Thymus (tissue), 11 donors: ENCODE measurements at regions not wholly inside any gene's neighbourhood (a gene's known extent, or its start where the extent isn't known, plus 50 kb on each side); places are given as distances from the start of the nearest gene placed in this dataset.

Source experiments
- DNase-seq, 9 donors: peaks; one replicate each; pipeline ENCODE4 v3.0.0-alpha.2; 2013; ENCODE audit warnings: low spot score in 9 of 9, low read depth in 6 of 9, missing footprints in 1 of 9
- H3K27ac ChIP-seq, 2 donors: one replicate each; pipeline ENCODE4 v1.5.1; 2013; ENCODE audit warnings: control low read depth in 1 of 2, low read depth in 1 of 2, low read length in 1 of 2, mild to moderate bottlenecking in 1 of 2, moderate library complexity in 1 of 2
- H3K27me3 ChIP-seq, 2 donors: one replicate each; pipeline ENCODE4 v1.5.1; 2013; ENCODE audit warnings: low read length in 1 of 2; ENCODE audit not compliant: control insufficient read depth in 2 of 2, insufficient read depth in 1 of 2
- H3K36me3 ChIP-seq, 2 donors: one replicate each; pipeline ENCODE4 v1.5.1; 2013; ENCODE audit warnings: low read length in 1 of 2, mild to moderate bottlenecking in 1 of 2, moderate library complexity in 1 of 2; ENCODE audit not compliant: control insufficient read depth in 2 of 2, insufficient read depth in 2 of 2
- H3K4me1 ChIP-seq, 2 donors: one replicate each; pipeline ENCODE4 v1.5.1; 2013; ENCODE audit warnings: low read length in 2 of 2; ENCODE audit not compliant: control insufficient read depth in 2 of 2, insufficient read depth in 2 of 2
- H3K4me3 ChIP-seq, 2 donors: one replicate each; pipeline ENCODE4 v1.5.1; 2013; ENCODE audit warnings: low read length in 2 of 2, control low read depth in 1 of 2, mild to moderate bottlenecking in 1 of 2
- H3K9me3 ChIP-seq, 2 donors: one replicate each; pipeline ENCODE4 v1.5.1; 2013; ENCODE audit warnings: low read length in 1 of 2, mild to moderate bottlenecking in 1 of 2; ENCODE audit not compliant: control insufficient read depth in 2 of 2, insufficient read depth in 1 of 2
- WGBS: extraction: QIAGEN DNeasy Blood & Tissue Kit; methylation state at CpG from one replicate; pipeline ENCODE4 v1.1.7; 2013; 5-methylcytosine and 5-hydroxymethylcytosine counted together
- donor health status: healthy.

GRCh38 chr11:92810423-92811064 lies 158.9 kb upstream of the MTNR1B start:
- H3K9me3 ChIP-seq = no peaks in the 10 kb centered on the region

GRCh38 chr11:92811341-92811740 lies 158.1 kb upstream of the MTNR1B start:
- Histone ChIP-seq H3K36me3 (no peaks in the 10 kb centered on the region), H3K9me3 (no peaks in the 10 kb centered on the region), H3K27ac (no peak overlapping the region), H3K27me3 (no peaks in the 10 kb centered on the region), H3K4me1 (no peaks in the 10 kb centered on the region), H3K4me3 (no peak overlapping the region)
- 96% methylated on average over 2 of the region's 2 CpGs for WGBS
- no peak for DNase-seq

More at GRCh38 chr11:92810423-92811064, 158.9 kb upstream of the MTNR1B start:
- Histone ChIP-seq H3K27ac (no peak overlapping the region), H3K36me3 (no peaks in the 10 kb centered on the region), H3K4me3 (no peak overlapping the region), H3K4me1 (no peaks in the 10 kb centered on the region), H3K27me3 (no peaks in the 10 kb centered on the region)
- DNase-seq = no peak
- 95% methylated on average over 6 of the region's 6 CpGs for WGBS

- no peaks in the 10 kb centered on the region for H3K9me3 ChIP-seq
- DNase-seq = no peak
- WGBS = 79% methylated on average over 5 of the region's 5 CpGs
- no peak overlapping the region for H3K27ac ChIP-seq
- no peaks in the 10 kb centered on the region for H3K27me3 ChIP-seq
- H3K36me3 ChIP-seq = no peaks in the 10 kb centered on the region
- no peak overlapping the region for H3K4me3 ChIP-seq
- no peaks in the 10 kb centered on the region for H3K4me1 ChIP-seq
Measured at GRCh38 chr11:92812841-92813240, 156.6 kb upstream of the MTNR1B start.

GRCh38 chr11:92819830-92820229 lies 149.6 kb upstream of the MTNR1B start:
- Histone ChIP-seq H3K4me3 (no peak overlapping the region), H3K36me3 (no peaks in the 10 kb centered on the region), H3K9me3 (no peaks in the 10 kb centered on the region), H3K27ac (no peak overlapping the region), H3K4me1 (no peaks in the 10 kb centered on the region), H3K27me3 (no peaks in the 10 kb centered on the region)
- 96% methylated on average over 2 of the region's 2 CpGs for WGBS
- no peak for DNase-seq

GRCh38 chr11:92820860-92821259 lies 148.6 kb upstream of the MTNR1B start:
- Histone ChIP-seq H3K4me3 (no peak overlapping the region), H3K27me3 (no peaks in the 10 kb centered on the region), H3K36me3 (no peaks in the 10 kb centered on the region), H3K27ac (no peak overlapping the region), H3K4me1 (peaks cover 5% of the 10 kb centered on the region in 2 donors), H3K9me3 (no peaks in the 10 kb centered on the region)
- DNase-seq = no peak

- no peaks in the 10 kb centered on the region for H3K9me3 ChIP-seq
- no peak overlapping the region for H3K27ac ChIP-seq
- H3K36me3 ChIP-seq = no peaks in the 10 kb centered on the region
- H3K4me1 ChIP-seq = peaks cover 15 to 17% of the 10 kb centered on the region in 2 donors
- no peaks in the 10 kb centered on the region for H3K27me3 ChIP-seq
- no peak overlapping the region for H3K4me3 ChIP-seq
- 96% methylated on average over 3 of the region's 3 CpGs for WGBS
- DNase-seq = no peak
Measured at GRCh38 chr11:92822410-92822809, 147.0 kb upstream of the MTNR1B start.

- Histone ChIP-seq H3K36me3 (no peaks in the 10 kb centered on the region), H3K27ac (no peak overlapping the region), H3K4me1 (peaks cover 39 to 40% of the 10 kb centered on the region in 2 donors), H3K9me3 (no peaks in the 10 kb centered on the region), H3K4me3 (no peak overlapping the region), H3K27me3 (no peaks in the 10 kb centered on the region)
- peak in 1 of 9 donors; percentile 16 for DNase-seq
- 95% methylated on average over 1 of the region's 1 CpG for WGBS
Measured at GRCh38 chr11:92826136-92826535, 143.3 kb upstream of the MTNR1B start.

- DNase-seq = peak; percentile 18 to 78 (median 56)
- H3K4me1 ChIP-seq = peaks cover 40 to 42% of the 10 kb centered on the region in 2 donors
- 5% methylated on average over 1 of the region's 1 CpG for WGBS
- no peak overlapping the region for H3K4me3 ChIP-seq
- H3K27me3 ChIP-seq = no peaks in the 10 kb centered on the region
- H3K9me3 ChIP-seq = no peaks in the 10 kb centered on the region
- H3K36me3 ChIP-seq = no peaks in the 10 kb centered on the region
- peak overlapping the region in 1 of 2 donors; percentile 3 for H3K27ac ChIP-seq
Measured at GRCh38 chr11:92826603-92827002, 142.8 kb upstream of the MTNR1B start.

GRCh38 chr11:92827132-92827531 lies 142.3 kb upstream of the MTNR1B start:
- Histone ChIP-seq H3K4me1 (peaks cover 42% of the 10 kb centered on the region in 2 donors), H3K9me3 (no peaks in the 10 kb centered on the region), H3K27ac (peak overlapping the region in 1 of 2 donors; percentile 3), H3K27me3 (no peaks in the 10 kb centered on the region), H3K4me3 (no peak overlapping the region), H3K36me3 (no peaks in the 10 kb centered on the region)
- WGBS = 96% methylated on average over 2 of the region's 2 CpGs
- DNase-seq = no peak
